ENCODE measurements at regions not wholly inside any gene's neighbourhood (a gene's known extent, or its start where the extent isn't known, plus 50 kb on each side); places are given as distances from the start of the nearest gene placed in this dataset.

DNA sequence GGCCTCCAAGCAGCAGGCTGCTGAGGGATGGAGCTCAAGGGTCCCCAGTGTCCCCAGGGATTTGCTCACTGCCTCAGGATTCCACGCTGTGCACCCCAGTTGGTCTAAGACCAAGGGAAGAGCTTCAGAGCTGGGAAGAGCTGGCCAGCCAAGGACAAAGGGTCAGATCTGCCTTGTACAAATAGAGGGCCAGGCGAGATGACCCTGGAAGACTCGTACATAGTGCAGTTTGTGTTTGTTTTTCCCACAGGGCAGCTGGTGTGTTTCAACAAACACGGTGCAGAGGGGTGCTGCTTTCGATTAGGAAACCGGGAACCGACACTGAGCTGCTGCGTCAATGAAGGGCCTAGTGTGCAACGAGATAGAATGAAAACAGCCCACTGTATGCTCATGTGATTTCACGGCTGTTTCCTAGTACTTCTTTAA is 56.1 kb upstream of the TRPM1 start:
- peak; percentile 42 to 68 for ATAC-seq
- Histone ChIP-seq H3K27me3 (ENCODE audit: low read depth) (no peaks in the 10 kb centered on the region), H3K9me3 (no peaks in the 10 kb centered on the region), H3K36me3 (no peaks in the 10 kb centered on the region), H3K4me1 (no peaks in the 10 kb centered on the region), H3K27ac (no peak overlapping the region), H3K4me3 (no peak overlapping the region)
- TF ChIP-seq, protein P1, sequence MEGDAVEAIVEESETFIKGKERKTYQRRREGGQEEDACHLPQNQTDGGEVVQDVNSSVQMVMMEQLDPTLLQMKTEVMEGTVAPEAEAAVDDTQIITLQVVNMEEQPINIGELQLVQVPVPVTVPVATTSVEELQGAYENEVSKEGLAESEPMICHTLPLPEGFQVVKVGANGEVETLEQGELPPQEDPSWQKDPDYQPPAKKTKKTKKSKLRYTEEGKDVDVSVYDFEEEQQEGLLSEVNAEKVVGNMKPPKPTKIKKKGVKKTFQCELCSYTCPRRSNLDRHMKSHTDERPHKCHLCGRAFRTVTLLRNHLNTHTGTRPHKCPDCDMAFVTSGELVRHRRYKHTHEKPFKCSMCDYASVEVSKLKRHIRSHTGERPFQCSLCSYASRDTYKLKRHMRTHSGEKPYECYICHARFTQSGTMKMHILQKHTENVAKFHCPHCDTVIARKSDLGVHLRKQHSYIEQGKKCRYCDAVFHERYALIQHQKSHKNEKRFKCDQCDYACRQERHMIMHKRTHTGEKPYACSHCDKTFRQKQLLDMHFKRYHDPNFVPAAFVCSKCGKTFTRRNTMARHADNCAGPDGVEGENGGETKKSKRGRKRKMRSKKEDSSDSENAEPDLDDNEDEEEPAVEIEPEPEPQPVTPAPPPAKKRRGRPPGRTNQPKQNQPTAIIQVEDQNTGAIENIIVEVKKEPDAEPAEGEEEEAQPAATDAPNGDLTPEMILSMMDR (IDR thresholded peaks at IDR 0.05) = no peak
- intact Hi-C loops (cut with DNase I) = no loop called here
- no peak for DNase-seq

DNA sequence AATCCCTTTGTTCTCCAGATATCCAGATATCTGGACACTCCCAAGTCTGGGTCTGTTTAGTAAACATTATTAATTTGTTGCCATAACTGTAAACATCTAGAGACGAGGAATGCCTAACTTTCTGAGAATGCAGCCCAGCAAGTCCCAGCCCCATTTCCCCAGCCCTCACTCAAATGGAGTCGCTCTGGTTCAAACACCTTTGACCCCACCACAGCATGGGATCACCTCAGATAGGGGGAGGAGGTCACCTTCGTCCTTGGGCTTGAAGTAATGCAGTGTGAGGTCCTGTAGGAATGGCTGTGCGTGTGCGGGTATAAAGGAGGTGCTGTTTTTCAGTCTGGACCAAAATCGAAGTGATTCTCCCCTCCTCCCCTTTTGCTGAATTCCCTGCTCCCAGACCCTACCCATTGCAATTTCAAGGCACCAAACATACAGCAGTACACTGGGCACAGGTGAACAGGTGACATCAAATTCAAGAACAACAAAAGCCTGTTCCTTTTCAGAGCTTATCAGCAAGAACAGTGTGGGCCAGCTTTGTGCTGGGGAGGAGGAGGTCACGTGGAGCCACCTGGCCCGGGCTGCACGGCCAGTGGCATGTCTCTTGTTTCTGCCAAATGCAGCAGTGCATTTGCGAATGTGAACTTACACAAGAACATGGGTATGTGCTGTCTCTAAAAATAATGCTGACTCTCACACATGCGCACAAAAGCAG is 57.5 kb upstream of the TRPM1 start:
- ATAC-seq = peak in 1 of 2 donors; percentile 59

DNA sequence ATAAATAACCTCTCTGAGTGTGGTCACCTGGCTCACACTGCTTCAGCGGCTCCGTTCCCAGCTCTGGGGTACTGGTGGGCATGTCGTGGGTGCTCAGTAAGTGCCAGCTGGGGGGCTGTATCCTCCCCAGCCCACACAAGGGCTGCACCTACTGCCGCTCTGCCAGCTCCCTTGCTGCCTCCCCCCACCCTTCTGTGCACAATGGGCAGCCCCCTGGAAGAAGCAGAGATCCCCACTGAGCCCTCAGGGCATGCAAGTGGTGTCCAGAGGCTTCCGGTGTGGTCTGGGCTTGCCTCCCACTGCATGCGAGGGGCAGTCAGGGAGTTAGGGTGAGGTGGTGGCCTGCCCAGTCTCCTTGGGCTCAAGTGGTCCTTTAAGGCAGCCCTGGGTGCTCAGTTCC is 58.3 kb upstream of the TRPM1 start:
- Histone ChIP-seq H3K27me3 (ENCODE audit: low read depth) (no peaks in the 10 kb centered on the region), H3K4me1 (no peaks in the 10 kb centered on the region), H3K9me3 (no peaks in the 10 kb centered on the region), H3K4me3 (no peak overlapping the region), H3K27ac (no peak overlapping the region), H3K36me3 (no peaks in the 10 kb centered on the region)
- TF ChIP-seq, protein P1 (IDR thresholded peaks at IDR 0.05) = no peak
- intact Hi-C loops (cut with DNase I) = no loop called here
- DNase-seq (no peak), ATAC-seq (peak in 1 of 2 donors; percentile 6)

More for the DNA sequence above, 57.5 kb upstream of the TRPM1 start:
- no peak overlapping the region for H3K27ac ChIP-seq
- no peaks in the 10 kb centered on the region for H3K9me3 ChIP-seq
- H3K4me3 ChIP-seq = no peak overlapping the region
- no peaks in the 10 kb centered on the region for H3K27me3 ChIP-seq (ENCODE audit: low read depth)
- intact Hi-C loops (cut with DNase I) = no loop called here
- no peak for DNase-seq
- H3K4me1 ChIP-seq = no peaks in the 10 kb centered on the region
- TF ChIP-seq, protein P1 (IDR thresholded peaks at IDR 0.05) = no peak
- H3K36me3 ChIP-seq = no peaks in the 10 kb centered on the region

DNA sequence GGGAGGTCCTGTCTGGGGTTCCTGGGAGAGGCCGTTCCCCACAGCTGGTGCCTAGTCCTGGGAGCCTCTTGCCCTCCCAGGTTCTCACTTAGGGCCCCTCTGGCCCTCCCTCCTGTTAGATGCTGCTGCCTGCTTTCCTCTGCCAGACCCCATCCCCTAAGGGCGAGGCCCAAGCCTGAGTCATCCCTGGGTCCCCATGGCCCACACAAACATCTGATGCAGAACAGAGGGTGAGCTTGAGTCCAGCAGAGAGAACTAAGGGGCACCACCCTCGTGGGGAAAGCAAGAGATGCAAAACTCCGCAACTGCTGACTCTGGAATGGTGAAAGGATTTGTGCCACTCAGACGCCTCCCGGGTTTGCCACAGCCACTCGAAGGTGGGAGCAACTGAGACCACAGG is 58.8 kb upstream of the TRPM1 start:
- ATAC-seq = no peak
- no peak overlapping the region for H3K27ac ChIP-seq
- TF ChIP-seq, protein P1 (IDR thresholded peaks at IDR 0.05) = no peak

DNA sequence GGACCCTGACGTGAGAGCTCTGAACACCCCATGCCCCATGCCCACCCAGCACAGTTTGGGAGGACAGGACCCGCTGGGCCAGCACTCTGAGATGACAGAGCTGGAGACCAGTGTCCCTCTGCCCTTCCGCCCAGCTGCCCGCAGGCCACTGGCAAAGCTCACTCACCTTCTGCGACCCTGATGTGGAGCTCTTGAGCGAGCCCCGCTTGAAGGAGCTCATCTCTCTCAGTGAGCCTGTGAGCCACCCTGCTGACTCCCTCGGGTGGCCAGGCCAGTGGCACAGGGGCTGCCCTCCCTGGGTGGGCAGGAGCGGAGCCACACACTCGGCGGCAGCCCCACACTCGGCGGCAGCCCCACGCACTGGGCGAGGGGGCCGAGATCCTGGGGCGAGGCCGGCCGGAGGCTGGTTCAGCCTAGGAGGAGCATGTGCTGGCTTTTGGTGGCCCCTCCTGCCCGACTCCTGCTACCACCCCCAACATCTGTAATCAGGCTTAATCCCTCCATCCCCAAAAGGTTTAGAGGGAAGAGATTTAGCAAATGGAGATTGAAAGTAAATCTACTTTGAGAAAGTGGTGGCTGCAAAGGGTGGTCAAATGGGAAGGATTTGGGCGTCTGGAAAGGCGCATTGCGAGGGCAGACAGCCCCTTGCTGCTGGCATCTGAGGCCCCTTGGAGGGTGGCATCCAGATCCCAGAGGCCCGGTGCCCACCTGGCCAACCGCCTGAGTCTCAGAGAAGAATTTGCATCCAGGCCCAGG is 59.4 kb upstream of the TRPM1 start:
- DNase-seq = no peak
- ATAC-seq = no peak
- H3K36me3 ChIP-seq = no peaks in the 10 kb centered on the region
- no peaks in the 10 kb centered on the region for H3K4me1 ChIP-seq
- TF ChIP-seq, protein P1 (IDR thresholded peaks at IDR 0.05) = no peak
- no peaks in the 10 kb centered on the region for H3K27me3 ChIP-seq (ENCODE audit: low read depth)
- H3K27ac ChIP-seq = no peak overlapping the region
- intact Hi-C loops (cut with DNase I) = no loop called here
- H3K4me3 ChIP-seq = no peak overlapping the region
- no peaks in the 10 kb centered on the region for H3K9me3 ChIP-seq

More for the DNA sequence above, 58.8 kb upstream of the TRPM1 start:
- Histone ChIP-seq H3K4me3 (no peak overlapping the region), H3K27me3 (ENCODE audit: low read depth) (no peaks in the 10 kb centered on the region), H3K9me3 (no peaks in the 10 kb centered on the region), H3K36me3 (no peaks in the 10 kb centered on the region), H3K4me1 (no peaks in the 10 kb centered on the region)
- DNase-seq = no peak
- intact Hi-C loops (cut with DNase I) = no loop called here

All from lower lobe of right lung (tissue), 2 donors.